ENCODE measurements at regions not wholly inside any gene's neighbourhood (a gene's known extent, or its start where the extent isn't known, plus 50 kb on each side); places are given as distances from the start of the nearest gene placed in this dataset.

DNA sequence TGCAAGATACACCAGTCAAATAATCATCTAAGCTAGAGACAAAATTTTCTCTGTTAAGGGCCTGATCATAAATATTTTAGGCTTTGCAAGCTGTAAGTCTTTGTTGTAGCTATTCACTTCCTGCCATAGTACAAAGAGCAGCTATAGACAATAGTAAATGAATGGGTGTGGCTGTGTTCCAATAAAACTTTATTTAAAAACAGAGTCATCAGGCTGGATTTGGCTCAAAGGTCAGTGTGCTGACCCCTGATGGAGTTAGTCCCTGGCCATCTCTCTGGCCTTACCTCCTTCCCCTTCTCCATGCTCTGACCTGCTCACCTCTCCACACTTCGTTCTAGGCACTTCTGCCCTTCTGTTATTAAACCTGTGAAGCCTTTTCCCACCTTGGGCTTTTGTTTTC, 86.0 kb downstream of the DRD1 start:
- 98 to 100% methylated on average over 1 of the region's 1 CpG for WGBS, 2 experiments (ENCODE audit: insufficient coverage in 1 of 2, insufficient read length in 1 of 2)
- TF ChIP-seq, protein P1, sequence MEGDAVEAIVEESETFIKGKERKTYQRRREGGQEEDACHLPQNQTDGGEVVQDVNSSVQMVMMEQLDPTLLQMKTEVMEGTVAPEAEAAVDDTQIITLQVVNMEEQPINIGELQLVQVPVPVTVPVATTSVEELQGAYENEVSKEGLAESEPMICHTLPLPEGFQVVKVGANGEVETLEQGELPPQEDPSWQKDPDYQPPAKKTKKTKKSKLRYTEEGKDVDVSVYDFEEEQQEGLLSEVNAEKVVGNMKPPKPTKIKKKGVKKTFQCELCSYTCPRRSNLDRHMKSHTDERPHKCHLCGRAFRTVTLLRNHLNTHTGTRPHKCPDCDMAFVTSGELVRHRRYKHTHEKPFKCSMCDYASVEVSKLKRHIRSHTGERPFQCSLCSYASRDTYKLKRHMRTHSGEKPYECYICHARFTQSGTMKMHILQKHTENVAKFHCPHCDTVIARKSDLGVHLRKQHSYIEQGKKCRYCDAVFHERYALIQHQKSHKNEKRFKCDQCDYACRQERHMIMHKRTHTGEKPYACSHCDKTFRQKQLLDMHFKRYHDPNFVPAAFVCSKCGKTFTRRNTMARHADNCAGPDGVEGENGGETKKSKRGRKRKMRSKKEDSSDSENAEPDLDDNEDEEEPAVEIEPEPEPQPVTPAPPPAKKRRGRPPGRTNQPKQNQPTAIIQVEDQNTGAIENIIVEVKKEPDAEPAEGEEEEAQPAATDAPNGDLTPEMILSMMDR (conservative IDR thresholded peaks at IDR 0.05) = no peak
- Mint-ChIP-seq H3K27ac (no peak overlapping the region), H3K27me3 (ENCODE audit: insufficient read depth) (no peaks in the 10 kb centered on the region), H3K4me3 (no peak overlapping the region), H3K4me1 (peaks cover 12% of the 10 kb centered on the region), H3K36me3 (ENCODE audit: low read depth) (no peaks in the 10 kb centered on the region), H3K9me3 (no peaks in the 10 kb centered on the region)
- Histone ChIP-seq H3K27me3 (ENCODE audit: control insufficient read depth, insufficient read depth, low read length, poor library complexity, severe bottlenecking) (no peaks in the 10 kb centered on the region), H3K4me1 (ENCODE audit: control insufficient read depth, insufficient read depth, low read length) (peaks cover 5% of the 10 kb centered on the region), H3K27ac (ENCODE audit: low read depth, low read length) (no peak overlapping the region), H3K4me3 (ENCODE audit: low read length) (no peak overlapping the region), H3K9ac (ENCODE audit: extremely low read depth, low read length, poor library complexity, severe bottlenecking) (no peak overlapping the region), H3K9me3 (ENCODE audit: control insufficient read depth, low read length) (no peaks in the 10 kb centered on the region), H3K36me3 (ENCODE audit: control insufficient read depth, insufficient read depth, low read length) (no peaks in the 10 kb centered on the region)
- DNase-seq = no peak

DNA sequence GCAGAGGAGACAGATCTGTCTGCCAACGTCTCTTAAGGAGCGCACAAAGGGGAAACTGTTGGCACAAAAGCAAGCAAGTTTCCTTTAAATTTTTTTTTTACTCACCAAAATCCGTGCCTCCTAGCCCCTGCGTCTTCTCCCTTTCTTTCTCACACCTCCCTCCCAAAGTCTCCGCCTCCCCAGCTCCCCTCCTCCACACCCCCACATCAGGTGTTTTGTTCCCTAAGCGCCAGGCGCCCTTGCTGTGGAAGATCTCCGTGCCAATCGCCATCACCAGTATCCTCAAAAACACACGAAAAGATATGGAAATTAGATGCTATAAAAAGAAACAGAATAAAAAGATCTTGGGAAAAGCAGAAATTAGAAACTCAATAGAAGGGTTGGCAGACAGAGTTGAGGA, 87.6 kb downstream of the DRD1 start:
- Histone ChIP-seq H3K27ac (ENCODE audit: low read depth, low read length) (no peak overlapping the region), H3K4me1 (ENCODE audit: control insufficient read depth, insufficient read depth, low read length) (peaks cover 5% of the 10 kb centered on the region), H3K9me3 (ENCODE audit: control insufficient read depth, low read length) (no peaks in the 10 kb centered on the region), H3K36me3 (ENCODE audit: control insufficient read depth, insufficient read depth, low read length) (no peaks in the 10 kb centered on the region), H3K9ac (ENCODE audit: extremely low read depth, low read length, poor library complexity, severe bottlenecking) (no peak overlapping the region), H3K27me3 (ENCODE audit: control insufficient read depth, insufficient read depth, low read length, poor library complexity, severe bottlenecking) (no peaks in the 10 kb centered on the region), H3K4me3 (ENCODE audit: low read length) (no peak overlapping the region)
- TF ChIP-seq, protein P1 (conservative IDR thresholded peaks at IDR 0.05) = no peak
- no peak overlapping the region for H3K27ac Mint-ChIP-seq
- H3K27me3 Mint-ChIP-seq (ENCODE audit: insufficient read depth) = no peaks in the 10 kb centered on the region
- H3K4me3 Mint-ChIP-seq = no peak overlapping the region
- no peaks in the 10 kb centered on the region for H3K36me3 Mint-ChIP-seq (ENCODE audit: low read depth)
- H3K4me1 Mint-ChIP-seq = peaks cover 16% of the 10 kb centered on the region
- WGBS, 2 experiments (ENCODE audit: insufficient coverage in 1 of 2, insufficient read length in 1 of 2) = 76 to 88% methylated on average over 4 to 10 of the region's 10 CpGs
- DNase-seq = no peak
- H3K9me3 Mint-ChIP-seq = no peaks in the 10 kb centered on the region

DNA sequence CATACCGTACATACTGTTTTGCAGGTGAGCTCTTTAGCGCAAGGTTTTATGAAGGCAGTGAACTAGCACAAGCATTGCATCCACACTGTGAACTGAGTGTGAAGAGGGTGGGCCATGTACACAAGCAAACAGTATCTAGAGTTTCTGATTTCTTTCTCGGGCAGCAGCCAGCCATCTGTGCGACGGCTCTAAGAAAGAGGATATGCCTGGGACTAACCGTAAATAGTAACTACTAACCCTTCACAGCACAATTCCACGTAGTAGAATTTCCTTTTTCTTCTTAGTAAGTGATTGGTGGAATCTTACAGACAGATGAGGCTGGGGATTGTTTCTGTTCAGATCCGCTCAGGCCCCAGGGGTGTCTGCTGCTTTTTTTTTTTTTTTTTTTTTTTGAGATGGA, 89.0 kb downstream of the DRD1 start:
- no peak overlapping the region for H3K4me3 Mint-ChIP-seq
- H3K9me3 Mint-ChIP-seq = no peaks in the 10 kb centered on the region
- no peak overlapping the region for H3K27ac Mint-ChIP-seq
- 93 to 94% methylated on average over 2 to 8 of the region's 8 CpGs for WGBS, 2 experiments (ENCODE audit: insufficient coverage in 1 of 2, insufficient read length in 1 of 2)
- DNase-seq = no peak
- peak overlapping the region; percentile 22 for H3K27ac ChIP-seq (ENCODE audit: low read depth, low read length)
- TF ChIP-seq, protein P1 (conservative IDR thresholded peaks at IDR 0.05) = no peak
- peaks cover 4% of the 10 kb centered on the region for H3K27me3 Mint-ChIP-seq (ENCODE audit: insufficient read depth)
- peaks cover 16% of the 10 kb centered on the region for H3K4me1 Mint-ChIP-seq
- no peak overlapping the region for H3K4me3 ChIP-seq (ENCODE audit: low read length)
- no peaks in the 10 kb centered on the region for H3K36me3 Mint-ChIP-seq (ENCODE audit: low read depth)
- peaks cover 5% of the 10 kb centered on the region for H3K4me1 ChIP-seq (ENCODE audit: control insufficient read depth, insufficient read depth, low read length)
- no peaks in the 10 kb centered on the region for H3K9me3 ChIP-seq (ENCODE audit: control insufficient read depth, low read length)
- no peaks in the 10 kb centered on the region for H3K27me3 ChIP-seq (ENCODE audit: control insufficient read depth, insufficient read depth, low read length, poor library complexity, severe bottlenecking)
- H3K36me3 ChIP-seq (ENCODE audit: control insufficient read depth, insufficient read depth, low read length) = no peaks in the 10 kb centered on the region
- H3K9ac ChIP-seq (ENCODE audit: extremely low read depth, low read length, poor library complexity, severe bottlenecking) = no peak overlapping the region

All from endodermal cell (in vitro differentiated cells).